EL (cell line): ENCODE measurements at regions not wholly inside any gene's neighbourhood (a gene's known extent, or its start where the extent isn't known, plus 50 kb on each side); places are given as distances from the start of the nearest gene placed in this dataset.

Source experiments
- DNase-seq: peaks from one replicate; pipeline ENCODE4 v3.0.0-alpha.2; 2016

- DNase-seq = no peak
These were observed 396.6 kb upstream of the MAP3K7 start for GRCh38 chr6:90983462-90983861.

GRCh38 chr6:90982581-90982980 is 395.7 kb upstream of the MAP3K7 start:
- DNase-seq = no peak

GRCh38 chr6:90982051-90982450 is 395.2 kb upstream of the MAP3K7 start:
- DNase-seq = no peak

- DNase-seq = no peak
These were observed 391.2 kb upstream of the MAP3K7 start for GRCh38 chr6:90978046-90978445.

GRCh38 chr6:90977513-90977912 is 390.6 kb upstream of the MAP3K7 start:
- DNase-seq = no peak

- DNase-seq = no peak
These were observed 389.5 kb upstream of the MAP3K7 start for GRCh38 chr6:90976341-90976740.

GRCh38 chr6:90975741-90976140 is 388.9 kb upstream of the MAP3K7 start:
- no peak for DNase-seq

GRCh38 chr6:90973188-90973587 is 386.3 kb upstream of the MAP3K7 start:
- DNase-seq = no peak

- DNase-seq = no peak
These were observed 383.8 kb upstream of the MAP3K7 start for GRCh38 chr6:90970672-90971071.

GRCh38 chr6:90967471-90967870 is 380.6 kb upstream of the MAP3K7 start:
- no peak for DNase-seq

- no peak for DNase-seq
These were observed 373.5 kb upstream of the MAP3K7 start for GRCh38 chr6:90960324-90960723.

GRCh38 chr6:90955246-90955645 is 368.4 kb upstream of the MAP3K7 start:
- DNase-seq = no peak

GRCh38 chr6:90953405-90954161 is 366.7 kb upstream of the MAP3K7 start:
- no peak for DNase-seq

- DNase-seq = no peak
These were observed 365.3 kb upstream of the MAP3K7 start for GRCh38 chr6:90952176-90952575.

GRCh38 chr6:90948540-90948939 is 361.7 kb upstream of the MAP3K7 start:
- DNase-seq = no peak

GRCh38 chr6:90947184-90948064 is 360.6 kb upstream of the MAP3K7 start:
- DNase-seq = no peak

- DNase-seq = no peak
These were observed 355.0 kb upstream of the MAP3K7 start for GRCh38 chr6:90941885-90942284.

GRCh38 chr6:90940812-90941481 is 354.1 kb upstream of the MAP3K7 start:
- peak; percentile 49 for DNase-seq

GRCh38 chr6:90939906-90940305 is 353.0 kb upstream of the MAP3K7 start:
- DNase-seq = no peak

GRCh38 chr6:90938122-90938521 is 351.2 kb upstream of the MAP3K7 start:
- peak; percentile 8 for DNase-seq

GRCh38 chr6:90936286-90936685 is 349.4 kb upstream of the MAP3K7 start:
- DNase-seq = no peak

GRCh38 chr6:90934966-90935365 is 348.1 kb upstream of the MAP3K7 start:
- no peak for DNase-seq

GRCh38 chr6:90934081-90934480 is 347.2 kb upstream of the MAP3K7 start:
- DNase-seq = no peak

- no peak for DNase-seq
These were observed 345.5 kb upstream of the MAP3K7 start for GRCh38 chr6:90932351-90932750.
